ENCODE measurements at regions not wholly inside any gene's neighbourhood (a gene's known extent, or its start where the extent isn't known, plus 50 kb on each side); places are given as distances from the start of the nearest gene placed in this dataset.
"Not testable (repeated sequence)": the region's sequence is repeated elsewhere in the genome, so short reads cannot be mapped to it uniquely, and the experiment has no call there.

DNA sequence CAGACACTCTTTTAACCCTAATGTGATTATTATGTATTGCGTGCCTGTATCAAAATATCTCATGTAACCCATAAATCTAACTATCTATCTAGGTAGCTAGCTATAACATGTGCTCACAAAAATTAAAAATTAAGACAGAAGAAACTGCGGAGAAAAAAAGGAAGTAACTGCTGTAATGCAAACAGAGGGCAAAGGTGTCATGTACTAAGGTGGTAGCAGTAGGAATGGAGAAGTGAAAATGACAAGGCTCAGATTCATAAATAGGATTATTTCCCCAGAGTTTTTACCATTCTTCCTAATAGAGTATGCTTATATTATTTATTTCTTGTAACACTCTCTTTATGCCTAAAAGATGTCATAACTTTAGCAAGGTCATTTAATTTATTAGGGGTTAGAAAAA lies 1527.5 kb upstream of the C9orf72 start:
- TF ChIP-seq, protein P1, sequence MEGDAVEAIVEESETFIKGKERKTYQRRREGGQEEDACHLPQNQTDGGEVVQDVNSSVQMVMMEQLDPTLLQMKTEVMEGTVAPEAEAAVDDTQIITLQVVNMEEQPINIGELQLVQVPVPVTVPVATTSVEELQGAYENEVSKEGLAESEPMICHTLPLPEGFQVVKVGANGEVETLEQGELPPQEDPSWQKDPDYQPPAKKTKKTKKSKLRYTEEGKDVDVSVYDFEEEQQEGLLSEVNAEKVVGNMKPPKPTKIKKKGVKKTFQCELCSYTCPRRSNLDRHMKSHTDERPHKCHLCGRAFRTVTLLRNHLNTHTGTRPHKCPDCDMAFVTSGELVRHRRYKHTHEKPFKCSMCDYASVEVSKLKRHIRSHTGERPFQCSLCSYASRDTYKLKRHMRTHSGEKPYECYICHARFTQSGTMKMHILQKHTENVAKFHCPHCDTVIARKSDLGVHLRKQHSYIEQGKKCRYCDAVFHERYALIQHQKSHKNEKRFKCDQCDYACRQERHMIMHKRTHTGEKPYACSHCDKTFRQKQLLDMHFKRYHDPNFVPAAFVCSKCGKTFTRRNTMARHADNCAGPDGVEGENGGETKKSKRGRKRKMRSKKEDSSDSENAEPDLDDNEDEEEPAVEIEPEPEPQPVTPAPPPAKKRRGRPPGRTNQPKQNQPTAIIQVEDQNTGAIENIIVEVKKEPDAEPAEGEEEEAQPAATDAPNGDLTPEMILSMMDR (IDR thresholded peaks at IDR 0.05): no peak
- Histone ChIP-seq H3K27me3 (no peaks in the 10 kb centered on the region), H3K4me3 (no peak overlapping the region), H3K4me1 (no peaks in the 10 kb centered on the region), H3K9me3 (no peaks in the 10 kb centered on the region), H3K27ac (no peak overlapping the region), H3K36me3 (no peaks in the 10 kb centered on the region)
- no peak for DNase-seq (ENCODE audit: low spot score in 2 of 2)
- intact Hi-C loops (cut with DNase I): no loop called here

DNA sequence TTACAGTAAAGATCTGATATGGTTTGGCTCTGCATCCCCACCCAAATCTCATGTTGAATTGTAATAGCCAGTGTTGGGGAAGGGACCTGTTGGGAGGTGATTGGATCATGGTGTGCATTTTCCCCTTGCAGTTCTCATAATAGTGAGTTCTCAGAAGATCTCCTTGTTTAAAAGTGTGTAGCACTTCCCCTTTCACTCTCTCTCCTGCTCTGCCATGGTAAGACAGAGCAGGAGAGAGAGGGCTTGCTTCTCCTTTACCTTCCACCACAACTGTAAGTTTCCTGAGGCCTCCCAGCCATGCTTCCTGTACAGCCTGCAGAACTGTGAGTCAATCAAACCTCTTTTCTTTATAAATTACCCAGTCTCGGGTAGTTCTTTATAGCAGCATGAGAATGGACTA lies 1530.9 kb upstream of the C9orf72 start:
- H3K27ac ChIP-seq; H3K4me3 ChIP-seq; DNase-seq (ENCODE audit: low spot score in 2 of 2); H3K4me1 ChIP-seq; H3K9me3 ChIP-seq; H3K36me3 ChIP-seq; H3K27me3 ChIP-seq; intact Hi-C loops (cut with DNase I): not testable (repeated sequence)

DNA sequence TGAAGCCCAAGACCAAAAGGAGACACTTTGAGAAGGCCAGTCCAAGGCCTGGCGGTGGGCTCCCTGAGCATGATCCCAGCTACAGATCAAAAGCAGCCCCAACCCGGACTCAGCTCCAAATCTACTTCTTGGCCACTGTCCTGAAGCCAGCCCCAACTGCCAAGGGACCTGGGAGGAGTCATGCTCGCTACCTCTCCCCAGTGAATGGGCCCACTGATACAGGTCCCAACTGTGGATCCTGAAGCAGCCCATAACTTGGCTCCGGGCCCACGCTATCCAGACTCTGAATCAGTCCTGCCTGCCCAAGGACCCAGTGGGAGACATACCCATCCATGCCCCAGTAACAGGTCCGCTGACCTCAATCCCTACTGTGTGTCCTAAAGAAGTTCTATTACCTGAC lies 1545.3 kb upstream of the C9orf72 start:
- no peak for DNase-seq (ENCODE audit: low spot score in 2 of 2)
- TF ChIP-seq, protein P1 (IDR thresholded peaks at IDR 0.05): no peak
- H3K27ac ChIP-seq: no peak overlapping the region
- intact Hi-C loops (cut with DNase I): no loop called here
- H3K36me3 ChIP-seq: no peaks in the 10 kb centered on the region
- H3K27me3 ChIP-seq: no peaks in the 10 kb centered on the region
- no peak overlapping the region for H3K4me3 ChIP-seq
- no peaks in the 10 kb centered on the region for H3K9me3 ChIP-seq
- no peaks in the 10 kb centered on the region for H3K4me1 ChIP-seq

DNA sequence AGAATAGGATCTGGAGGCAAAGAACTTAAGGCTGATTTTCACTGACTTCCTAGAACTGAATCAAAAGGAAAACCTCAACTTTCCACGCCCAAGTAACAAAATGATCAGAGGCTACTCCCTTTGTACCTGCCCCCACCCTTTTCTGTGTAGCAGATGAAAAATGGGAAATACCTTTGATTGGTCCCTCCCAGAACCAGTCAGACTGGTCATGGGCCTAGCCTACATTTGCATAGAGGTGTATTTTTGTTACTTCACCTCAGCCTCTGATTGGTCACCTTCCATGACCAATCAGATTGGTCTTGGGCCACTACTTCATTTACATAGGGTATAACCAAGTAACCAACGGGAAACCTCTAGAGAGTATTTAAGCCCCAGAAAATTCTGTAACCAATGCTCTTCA lies 1553.5 kb upstream of the C9orf72 start:
- Histone ChIP-seq H3K27me3 (no peaks in the 10 kb centered on the region), H3K9me3 (no peaks in the 10 kb centered on the region), H3K36me3 (no peaks in the 10 kb centered on the region), H3K4me1 (no peaks in the 10 kb centered on the region), H3K4me3 (no peak overlapping the region), H3K27ac (no peak overlapping the region)
- no peak for DNase-seq (ENCODE audit: low spot score in 2 of 2)
- TF ChIP-seq, protein P1 (IDR thresholded peaks at IDR 0.05): no peak
- intact Hi-C loops (cut with DNase I): no loop called here

DNA sequence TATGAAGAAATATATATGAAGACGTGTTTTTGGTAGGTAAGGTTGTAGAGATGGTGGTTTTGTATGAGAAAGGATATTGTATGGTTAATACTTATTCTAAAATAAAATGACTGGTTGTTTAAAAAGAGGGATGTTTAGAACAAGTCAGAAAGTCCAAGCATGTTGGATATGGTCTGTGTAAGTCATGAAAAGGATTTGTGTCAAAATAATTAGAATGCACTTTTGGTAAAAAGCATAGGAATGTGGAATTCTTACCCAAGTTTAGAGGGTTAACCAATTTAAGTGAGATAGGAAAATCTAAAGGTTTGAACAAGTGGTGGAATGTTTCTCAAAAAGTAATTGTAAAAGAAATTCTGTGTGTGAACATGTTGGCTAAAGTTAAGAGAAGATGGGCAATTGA lies 1556.5 kb upstream of the C9orf72 start:
- DNase-seq (ENCODE audit: low spot score in 2 of 2): no peak
- H3K4me1 ChIP-seq: no peaks in the 10 kb centered on the region
- H3K27ac ChIP-seq: no peak overlapping the region
- no peaks in the 10 kb centered on the region for H3K9me3 ChIP-seq
- intact Hi-C loops (cut with DNase I): no loop called here
- no peaks in the 10 kb centered on the region for H3K27me3 ChIP-seq
- TF ChIP-seq, protein P1 (IDR thresholded peaks at IDR 0.05): no peak
- no peaks in the 10 kb centered on the region for H3K36me3 ChIP-seq
- no peak overlapping the region for H3K4me3 ChIP-seq

DNA sequence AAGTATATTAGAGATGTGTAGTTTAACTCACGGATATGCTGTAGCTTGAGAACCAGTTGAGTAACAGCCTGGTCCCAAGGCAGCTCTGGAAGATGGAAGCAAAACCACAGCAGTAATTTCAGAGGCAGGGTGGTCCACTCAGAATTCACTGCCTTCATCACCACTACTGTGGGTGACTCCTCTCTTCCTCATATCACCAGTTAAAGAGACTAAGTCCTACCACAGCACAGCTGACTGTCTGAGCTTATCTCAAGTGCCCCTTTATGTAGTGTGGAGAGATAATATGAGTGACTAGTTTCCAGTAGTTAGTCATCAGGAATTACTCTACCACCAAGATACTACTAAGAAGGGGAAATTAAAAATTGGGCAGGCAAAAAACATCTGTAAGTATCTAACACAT lies 1571.2 kb upstream of the C9orf72 start:
- H3K9me3 ChIP-seq: no peaks in the 10 kb centered on the region
- TF ChIP-seq, protein P1 (IDR thresholded peaks at IDR 0.05): no peak

More for the DNA sequence above, 1571.2 kb upstream of the C9orf72 start:
- intact Hi-C loops (cut with DNase I): no loop called here
- no peak overlapping the region for H3K27ac ChIP-seq
- no peaks in the 10 kb centered on the region for H3K4me1 ChIP-seq
- H3K27me3 ChIP-seq: no peaks in the 10 kb centered on the region
- H3K36me3 ChIP-seq: no peaks in the 10 kb centered on the region
- no peak for DNase-seq (ENCODE audit: low spot score in 2 of 2)
- no peak overlapping the region for H3K4me3 ChIP-seq

Measured in ascending aorta (tissue), 2 donors.